Stomach (tissue), 8 donors: ENCODE measurements at regions not wholly inside any gene's neighbourhood (a gene's known extent, or its start where the extent isn't known, plus 50 kb on each side); places are given as distances from the start of the nearest gene placed in this dataset.
A peak's percentile ranks its signal among the peaks of the same experiment; 100 is the strongest.

ENCODE experiments used
- DNase-seq, 2 donors: peaks; one replicate each; pipeline versions ENCODE4 v3.0.0 to v3.0.0-alpha.2; 2013 to 2019
- H3K27ac ChIP-seq, 5 donors: fragments of 200-600 bp in 4 of 5; sonication (generic) in 4 of 5; one replicate each; pipeline ENCODE4 v1.5.1; 2013 to 2019; ENCODE audit warnings: mild to moderate bottlenecking in 1 of 5, moderate library complexity in 1 of 5
- H3K27me3 ChIP-seq, 3 donors: fragments of 200-600 bp; sonication (generic); one replicate each; pipeline ENCODE4 v1.5.1; 2017 to 2019; ENCODE audit warnings: mixed run types in 1 of 3
- H3K36me3 ChIP-seq, 4 donors: fragments of 200-600 bp; sonication (generic); 1 replicate in 3 of 4; 2 replicates in 1 of 4; pipeline ENCODE4 v1.5.1; 2016 to 2019
- H3K4me1 ChIP-seq, 4 donors: fragments of 200-600 bp; sonication (generic); one replicate each; pipeline ENCODE4 v1.5.1; 2016 to 2019
- H3K4me3 ChIP-seq, 4 donors: fragments of 200-600 bp; sonication (generic) in 3 of 4; one replicate each; pipeline ENCODE4 v1.5.1; 2016 to 2019; ENCODE audit warnings: mild to moderate bottlenecking in 1 of 4
- H3K9me3 ChIP-seq, 4 donors: fragments of 200-600 bp; sonication (generic); one replicate each; pipeline ENCODE4 v1.5.1; 2016 to 2019
- EP300 ChIP-seq: sonication (generic); formaldehyde crosslinking; IDR thresholded peaks from one replicate; pipeline ENCODE4 v1.6.1; 2017; ENCODE audit warnings: antibody characterized with exemption
- POLR2A ChIP-seq, 4 donors: fragments of 450-650 bp; IDR thresholded peaks; one replicate each; pipeline ENCODE4 v1.6.1; 2016; ENCODE audit warnings: antibody characterized with exemption in 4 of 4, control low read depth in 2 of 4, mild to moderate bottlenecking in 1 of 4, moderate library complexity in 1 of 4
- POLR2AphosphoS5 ChIP-seq, 3 donors: sonication (generic); formaldehyde crosslinking; IDR thresholded peaks; one replicate each; pipeline ENCODE4 v1.6.1; 2016; ENCODE audit warnings: antibody characterized with exemption in 3 of 3
- WGBS, 5 donors: extraction: QIAGEN DNeasy Blood & Tissue Kit in 3 of 5; methylation state at CpG; one replicate each; pipeline versions ENCODE4 v1.1.5 to v1.1.7; 2013 to 2018; 5-methylcytosine and 5-hydroxymethylcytosine counted together
- intact Hi-C: fragments of 100-400 bp; cut with DNase I; formaldehyde crosslinking; loops from one replicate; pipeline ENCODE4 v1.15.1; 2023; ENCODE audit warnings: low total_unique reads
- TF ChIP-seq, protein P1 (sequence below), 7 experiments: fragments of 450-650 bp in 4 of 7; fragments of 200-600 bp in 3 of 7; sonication (generic) in 3 of 7; IDR thresholded peaks; one replicate each; pipeline ENCODE4 v1.5.1; 2016 to 2019; ENCODE audit warnings: antibody characterized with exemption in 7 of 7, control low read depth in 2 of 7, mild to moderate bottlenecking in 1 of 7
- donor health status: healthy with polysubstance abuse.
- donor health status: Bipolar disorder and iron deficiency.
- donor health status: healthy.

- WGBS, 5 donors, result 60 to 69% (median 65%) methylated on average over 5 of the region's 5 CpGs
These were observed 331.5 kb upstream of the NFE2L3 start for GRCh38 chr7:25820432-25821040.

DNA sequence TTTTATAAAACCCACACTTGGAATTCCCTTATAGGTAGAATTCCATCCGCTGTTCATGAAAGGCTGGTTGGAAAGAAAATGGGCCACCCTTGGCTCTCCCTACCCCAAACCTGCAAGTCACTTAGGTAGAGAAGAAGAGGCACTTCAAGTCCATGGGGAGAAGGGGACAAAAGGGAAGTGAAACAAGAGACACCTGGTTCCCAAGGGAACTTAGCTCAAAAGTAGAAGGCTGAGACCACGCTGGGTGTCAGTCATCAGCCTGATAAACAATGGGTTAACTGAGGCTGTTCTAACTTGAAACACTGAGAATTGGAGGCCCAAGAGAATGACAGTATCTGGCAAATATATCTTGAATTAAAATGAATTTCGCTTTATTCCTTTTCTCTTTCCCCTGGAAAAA, 330.8 kb upstream of the NFE2L3 start:
- peaks cover 0 to 4% (median 1%) of the 10 kb centered on the region in 4 donors for H3K9me3 ChIP-seq
- no peak overlapping the region for H3K4me3 ChIP-seq
- TF ChIP-seq, protein P1, sequence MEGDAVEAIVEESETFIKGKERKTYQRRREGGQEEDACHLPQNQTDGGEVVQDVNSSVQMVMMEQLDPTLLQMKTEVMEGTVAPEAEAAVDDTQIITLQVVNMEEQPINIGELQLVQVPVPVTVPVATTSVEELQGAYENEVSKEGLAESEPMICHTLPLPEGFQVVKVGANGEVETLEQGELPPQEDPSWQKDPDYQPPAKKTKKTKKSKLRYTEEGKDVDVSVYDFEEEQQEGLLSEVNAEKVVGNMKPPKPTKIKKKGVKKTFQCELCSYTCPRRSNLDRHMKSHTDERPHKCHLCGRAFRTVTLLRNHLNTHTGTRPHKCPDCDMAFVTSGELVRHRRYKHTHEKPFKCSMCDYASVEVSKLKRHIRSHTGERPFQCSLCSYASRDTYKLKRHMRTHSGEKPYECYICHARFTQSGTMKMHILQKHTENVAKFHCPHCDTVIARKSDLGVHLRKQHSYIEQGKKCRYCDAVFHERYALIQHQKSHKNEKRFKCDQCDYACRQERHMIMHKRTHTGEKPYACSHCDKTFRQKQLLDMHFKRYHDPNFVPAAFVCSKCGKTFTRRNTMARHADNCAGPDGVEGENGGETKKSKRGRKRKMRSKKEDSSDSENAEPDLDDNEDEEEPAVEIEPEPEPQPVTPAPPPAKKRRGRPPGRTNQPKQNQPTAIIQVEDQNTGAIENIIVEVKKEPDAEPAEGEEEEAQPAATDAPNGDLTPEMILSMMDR (IDR thresholded peaks at IDR 0.05), result no peak
- TF ChIP-seq POLR2AphosphoS5 (IDR thresholded peaks at IDR 0.05) (no peak), EP300 (no peak), POLR2A (IDR thresholded peaks at IDR 0.05) (no peak)
- no peak overlapping the region for H3K27ac ChIP-seq
- H3K27me3 ChIP-seq, result peaks cover 0 to 31% (median 0%) of the 10 kb centered on the region in 3 donors
- no peak for DNase-seq
- H3K4me1 ChIP-seq, result no peaks in the 10 kb centered on the region
- no peaks in the 10 kb centered on the region for H3K36me3 ChIP-seq
- intact Hi-C loops, result no loop called here
- 82 to 92% (median 84%) methylated on average over 3 of the region's 3 CpGs for whole genome bisulfite sequencing, 5 donors

More at GRCh38 chr7:25820432-25821040, 331.5 kb upstream of the NFE2L3 start:
- no peaks in the 10 kb centered on the region for H3K4me1 ChIP-seq
- intact Hi-C loops, result no loop called here
- H3K9me3 ChIP-seq, result peaks cover 0 to 4% (median 3%) of the 10 kb centered on the region in 4 donors
- TF ChIP-seq, protein P1 (IDR thresholded peaks at IDR 0.05), result peak in 2 of 7 experiments; percentile 24 to 37
- TF ChIP-seq POLR2A (IDR thresholded peaks at IDR 0.05), result no peak
- DNase-seq, result no peak
- no peak overlapping the region for H3K27ac ChIP-seq
- H3K27me3 ChIP-seq, result peaks cover 0 to 32% (median 0%) of the 10 kb centered on the region in 3 donors
- no peaks in the 10 kb centered on the region for H3K36me3 ChIP-seq
- H3K4me3 ChIP-seq, result no peak overlapping the region

DNA sequence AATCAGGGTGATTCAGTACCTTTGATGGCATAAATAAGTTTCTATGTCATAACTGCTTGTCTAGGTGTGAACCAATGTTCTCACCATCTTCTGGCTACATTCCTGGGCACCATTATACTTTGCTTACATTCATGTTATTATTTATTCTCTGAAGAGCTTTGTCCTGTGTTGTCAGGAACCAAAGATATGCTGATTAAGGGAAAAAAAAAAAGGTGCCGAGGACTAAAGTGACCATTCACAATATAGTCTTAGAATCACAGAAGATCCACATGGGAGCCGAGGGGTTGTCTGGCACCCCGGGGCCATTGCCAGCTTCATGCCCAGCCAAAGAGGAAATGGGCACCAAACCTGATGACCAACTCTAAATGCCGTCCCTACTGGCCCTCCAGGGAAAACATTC, 329.2 kb upstream of the NFE2L3 start:
- H3K27ac ChIP-seq, result no peak overlapping the region
- 88 to 96% (median 90%) methylated on average over 4 of the region's 4 CpGs for WGBS, 5 donors
- intact Hi-C loops, result no loop called here
- H3K36me3 ChIP-seq, result no peaks in the 10 kb centered on the region
- TF ChIP-seq EP300 (no peak), POLR2AphosphoS5 (IDR thresholded peaks at IDR 0.05) (no peak), POLR2A (IDR thresholded peaks at IDR 0.05) (no peak)
- TF ChIP-seq, protein P1 (IDR thresholded peaks at IDR 0.05), result no peak
- H3K4me3 ChIP-seq, result no peak overlapping the region
- no peak for DNase-seq
- no peaks in the 10 kb centered on the region for H3K4me1 ChIP-seq
- H3K27me3 ChIP-seq, result peaks cover 0 to 31% (median 0%) of the 10 kb centered on the region in 3 donors
- H3K9me3 ChIP-seq, result no peaks in the 10 kb centered on the region

DNA sequence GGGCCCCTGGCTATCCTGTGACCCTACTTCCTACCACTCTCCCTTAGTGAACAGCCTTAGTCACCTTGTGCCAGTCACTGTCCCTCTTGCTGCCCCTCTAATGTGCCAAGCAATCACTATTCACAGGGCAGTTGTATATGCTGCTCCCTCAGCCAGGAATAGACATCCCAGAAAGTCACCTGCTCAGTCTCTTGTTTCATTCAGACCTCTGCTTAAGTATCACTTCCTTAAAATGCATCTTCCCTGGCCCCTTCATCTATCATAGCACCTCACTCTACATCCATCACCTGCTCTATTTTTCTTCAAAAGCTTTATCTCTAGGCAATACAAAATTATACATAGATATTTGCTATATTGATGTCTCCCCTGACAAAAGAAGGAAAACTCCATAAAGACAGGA, 328.4 kb upstream of the NFE2L3 start:
- Histone ChIP-seq H3K9me3 (no peaks in the 10 kb centered on the region), H3K36me3 (no peaks in the 10 kb centered on the region), H3K4me1 (no peaks in the 10 kb centered on the region), H3K27me3 (peaks cover 0 to 37% (median 0%) of the 10 kb centered on the region in 3 donors), H3K4me3 (no peak overlapping the region), H3K27ac (no peak overlapping the region)
- intact Hi-C loops, result no loop called here
- TF ChIP-seq POLR2AphosphoS5 (IDR thresholded peaks at IDR 0.05), result no peak
- no peak for TF ChIP-seq EP300
- DNase-seq, result no peak

- DNase-seq, result no peak
- Histone ChIP-seq H3K27ac (no peak overlapping the region), H3K27me3 (peaks cover 0 to 52% (median 7%) of the 10 kb centered on the region in 3 donors), H3K36me3 (no peaks in the 10 kb centered on the region), H3K9me3 (no peaks in the 10 kb centered on the region), H3K4me1 (peaks cover 0 to 25% (median 13%) of the 10 kb centered on the region in 4 donors), H3K4me3 (no peak overlapping the region)
- no peak for TF ChIP-seq POLR2A (IDR thresholded peaks at IDR 0.05)
- no peak for TF ChIP-seq EP300
- TF ChIP-seq, protein P1 (IDR thresholded peaks at IDR 0.05), result no peak
- no peak for TF ChIP-seq POLR2AphosphoS5 (IDR thresholded peaks at IDR 0.05)
- 86 to 97% (median 90%) methylated on average over 1 of the region's 1 CpG for WGBS, 5 donors
- intact Hi-C loops, result no loop called here
These were observed 323.5 kb upstream of the NFE2L3 start for GRCh38 chr7:25828468-25828867.
